Neural progenitor cell (in vitro differentiated cells): ENCODE measurements at regions not wholly inside any gene's neighbourhood (a gene's known extent, or its start where the extent isn't known, plus 50 kb on each side); places are given as distances from the start of the nearest gene placed in this dataset.
A peak's percentile ranks its signal among the peaks of the same experiment; 100 is the strongest.

ENCODE experiments used
- DNase-seq: peaks from one replicate; pipeline ENCODE4 v3.0.0-alpha.2; 2016; ENCODE audit warnings: low spot score
- H2AFZ ChIP-seq: fragments of 200-600 bp; sonication (generic); replicated peaks from 2 replicates; pipeline ENCODE4 v1.6.1; 2016; ENCODE audit warnings: antibody characterized with exemption
- H3F3A ChIP-seq: fragments of 200-600 bp; sonication (generic); 2 replicates; pipeline ENCODE4 v1.6.1; 2016; ENCODE audit warnings: antibody characterized with exemption, low read depth
- H3K27ac ChIP-seq: fragments of 200-600 bp; sonication (generic); 2 replicates; pipeline ENCODE4 v1.5.1; 2016; ENCODE audit warnings: mild to moderate bottlenecking
- H3K27me3 ChIP-seq: fragments of 200-600 bp; sonication (generic); 2 replicates; pipeline ENCODE4 v1.6.1; 2016; ENCODE audit warnings: mild to moderate bottlenecking, moderate library complexity
- H3K36me3 ChIP-seq: fragments of 200-600 bp; sonication (generic); 2 replicates; pipeline ENCODE4 v1.5.1; 2016
- H3K4me1 ChIP-seq: fragments of 200-600 bp; sonication (generic); 2 replicates; pipeline ENCODE4 v1.6.1; 2016; ENCODE audit warnings: mixed run types
- H3K4me2 ChIP-seq: fragments of 200-600 bp; sonication (generic); 2 replicates; pipeline ENCODE4 v1.6.1; 2016
- H3K4me3 ChIP-seq: fragments of 200-600 bp; sonication (generic); 2 replicates; pipeline ENCODE4 v1.5.1; 2016
- H3K79me2 ChIP-seq: fragments of 200-600 bp; sonication (generic); 2 replicates; pipeline ENCODE4 v1.6.1; 2016; ENCODE audit warnings: low read depth
- H3K9ac ChIP-seq: fragments of 200-600 bp; sonication (generic); 2 replicates; pipeline ENCODE4 v1.6.1; 2016
- H3K9me3 ChIP-seq: fragments of 200-600 bp; sonication (generic); 2 replicates; pipeline ENCODE4 v1.5.1; 2016; ENCODE audit warnings: low read depth
- H4K20me1 ChIP-seq: fragments of 200-600 bp; sonication (generic); 2 replicates; pipeline ENCODE4 v1.6.1; 2016; ENCODE audit warnings: low read depth
- H3K27ac Mint-ChIP-seq: 3 replicates; pipeline ENCODE4 v1.8.0; 2021; ENCODE audit warnings: mixed read lengths
- H3K27me3 Mint-ChIP-seq: 2 replicates; pipeline ENCODE4 v1.8.0; 2022; ENCODE audit warnings: low read depth, mild to moderate bottlenecking, inconsistent platforms, moderate library complexity, mixed read lengths; ENCODE audit not compliant: insufficient read depth
- H3K36me3 Mint-ChIP-seq: 3 replicates; pipeline ENCODE4 v1.8.0; 2021; ENCODE audit warnings: mixed read lengths
- H3K4me1 Mint-ChIP-seq: 3 replicates; pipeline ENCODE4 v1.8.0; 2021; ENCODE audit warnings: mixed read lengths
- H3K4me3 Mint-ChIP-seq: 3 replicates; pipeline ENCODE4 v1.8.0; 2021; ENCODE audit warnings: mild to moderate bottlenecking, moderate library complexity, mixed read lengths
- H3K9me3 Mint-ChIP-seq: 3 replicates; pipeline ENCODE4 v1.8.0; 2020; ENCODE audit warnings: mixed read lengths
- EZH2 ChIP-seq: fragments of 200-600 bp; sonication (generic); IDR thresholded peaks from 2 replicates; pipeline ENCODE4 v1.6.1; 2017; ENCODE audit warnings: antibody characterized with exemption, mild to moderate bottlenecking, moderate library complexity
- EZH2phosphoT487 ChIP-seq: fragments of 200-600 bp; sonication (generic); IDR thresholded peaks from 2 replicates; pipeline ENCODE4 v1.6.1; 2017; ENCODE audit warnings: antibody characterized with exemption
- TF ChIP-seq, protein P1 (sequence below): fragments of 200-600 bp; sonication (generic); IDR thresholded peaks from 2 replicates; pipeline ENCODE4 v1.5.1; 2017; ENCODE audit warnings: antibody characterized with exemption, mild to moderate bottlenecking

DNA sequence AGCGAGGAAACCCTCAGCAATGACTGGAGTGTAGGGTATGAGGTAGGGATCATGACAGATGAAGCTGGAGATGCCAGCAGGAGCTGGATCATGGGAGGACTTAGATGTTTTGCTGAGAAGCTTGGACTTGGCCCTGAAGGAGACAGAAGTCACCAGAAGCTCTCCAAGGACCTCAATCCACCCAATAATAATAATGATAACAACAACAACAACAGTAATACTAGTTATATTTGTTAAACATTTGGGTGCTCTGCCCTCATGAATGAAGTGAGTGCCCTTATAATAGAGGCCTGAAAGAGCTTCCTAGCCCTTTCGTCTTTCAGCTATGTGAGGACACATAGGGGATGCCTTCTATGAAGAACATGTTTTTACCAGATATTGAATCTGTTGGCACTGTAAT lies 163.9 kb downstream of the DDX1 start:
- Histone ChIP-seq H3K27me3 (no peaks in the 10 kb centered on the region), H3K36me3 (no peaks in the 10 kb centered on the region), H3K4me2 (no peak overlapping the region), H3K79me2 (no peaks in the 10 kb centered on the region), H3K4me3 (no peak overlapping the region), H3K4me1 (peaks cover 4% of the 10 kb centered on the region), H4K20me1 (no peaks in the 10 kb centered on the region), H2AFZ (no peak overlapping the region), H3K9ac (no peak overlapping the region), H3F3A (no peaks in the 10 kb centered on the region), H3K9me3 (no peaks in the 10 kb centered on the region), H3K27ac (no peak overlapping the region)
- no peak for TF ChIP-seq EZH2phosphoT487
- TF ChIP-seq, protein P1, sequence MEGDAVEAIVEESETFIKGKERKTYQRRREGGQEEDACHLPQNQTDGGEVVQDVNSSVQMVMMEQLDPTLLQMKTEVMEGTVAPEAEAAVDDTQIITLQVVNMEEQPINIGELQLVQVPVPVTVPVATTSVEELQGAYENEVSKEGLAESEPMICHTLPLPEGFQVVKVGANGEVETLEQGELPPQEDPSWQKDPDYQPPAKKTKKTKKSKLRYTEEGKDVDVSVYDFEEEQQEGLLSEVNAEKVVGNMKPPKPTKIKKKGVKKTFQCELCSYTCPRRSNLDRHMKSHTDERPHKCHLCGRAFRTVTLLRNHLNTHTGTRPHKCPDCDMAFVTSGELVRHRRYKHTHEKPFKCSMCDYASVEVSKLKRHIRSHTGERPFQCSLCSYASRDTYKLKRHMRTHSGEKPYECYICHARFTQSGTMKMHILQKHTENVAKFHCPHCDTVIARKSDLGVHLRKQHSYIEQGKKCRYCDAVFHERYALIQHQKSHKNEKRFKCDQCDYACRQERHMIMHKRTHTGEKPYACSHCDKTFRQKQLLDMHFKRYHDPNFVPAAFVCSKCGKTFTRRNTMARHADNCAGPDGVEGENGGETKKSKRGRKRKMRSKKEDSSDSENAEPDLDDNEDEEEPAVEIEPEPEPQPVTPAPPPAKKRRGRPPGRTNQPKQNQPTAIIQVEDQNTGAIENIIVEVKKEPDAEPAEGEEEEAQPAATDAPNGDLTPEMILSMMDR = no peak
- no peak for TF ChIP-seq EZH2
- Mint-ChIP-seq H3K4me3 (peak overlapping the region; percentile 46), H3K27ac (no peak overlapping the region), H3K9me3 (peaks cover 10% of the 10 kb centered on the region), H3K36me3 (no peaks in the 10 kb centered on the region), H3K4me1 (peaks cover under 1% of the 10 kb centered on the region), H3K27me3 (peaks cover 2% of the 10 kb centered on the region)
- no peak for DNase-seq

DNA sequence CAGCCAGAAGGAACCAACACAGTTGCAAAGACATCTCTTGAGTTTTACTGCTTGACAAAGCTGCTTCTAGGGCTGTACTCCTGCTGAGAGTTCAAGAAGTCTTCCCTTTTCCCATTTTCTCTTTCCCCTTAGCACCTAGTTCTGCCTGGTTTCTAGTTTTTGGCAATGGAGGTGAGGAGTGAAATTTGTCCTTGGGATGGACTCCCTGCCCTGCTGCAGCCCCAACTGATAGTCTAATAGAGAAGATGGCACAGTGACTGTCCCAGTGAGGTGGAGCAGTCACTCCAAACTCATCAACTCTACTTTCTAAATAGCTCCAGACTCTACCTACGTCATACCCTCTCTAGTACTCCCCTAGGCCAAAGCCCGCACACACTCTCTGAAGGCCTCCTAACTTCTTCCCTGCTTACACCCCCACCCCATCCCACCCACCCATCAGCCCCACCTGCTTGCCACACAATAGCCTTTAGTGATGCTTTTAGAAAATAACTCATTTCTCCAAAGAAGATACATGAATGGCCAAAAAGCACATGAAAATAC lies 164.4 kb downstream of the DDX1 start:
- no peaks in the 10 kb centered on the region for H3K9me3 ChIP-seq
- peaks cover 4% of the 10 kb centered on the region for H3K4me1 ChIP-seq
- H3K9me3 Mint-ChIP-seq = peaks cover 12% of the 10 kb centered on the region
- no peak overlapping the region for H3K27ac ChIP-seq
- H4K20me1 ChIP-seq = no peaks in the 10 kb centered on the region
- TF ChIP-seq EZH2 (no peak), EZH2phosphoT487 (no peak)
- TF ChIP-seq, protein P1 = no peak
- peaks cover under 1% of the 10 kb centered on the region for H3K27me3 Mint-ChIP-seq
- H3K27me3 ChIP-seq = no peaks in the 10 kb centered on the region
- H3K27ac Mint-ChIP-seq = no peak overlapping the region
- no peak overlapping the region for H3K4me2 ChIP-seq
- no peak overlapping the region for H3K4me3 ChIP-seq
- H3K4me3 Mint-ChIP-seq = no peak overlapping the region
- H3K4me1 Mint-ChIP-seq = peaks cover 6% of the 10 kb centered on the region
- H3K79me2 ChIP-seq = no peaks in the 10 kb centered on the region
- DNase-seq = no peak
- no peaks in the 10 kb centered on the region for H3K36me3 Mint-ChIP-seq
- H3F3A ChIP-seq = no peaks in the 10 kb centered on the region
- no peak overlapping the region for H3K9ac ChIP-seq
- no peaks in the 10 kb centered on the region for H3K36me3 ChIP-seq
- H2AFZ ChIP-seq = no peak overlapping the region

DNA sequence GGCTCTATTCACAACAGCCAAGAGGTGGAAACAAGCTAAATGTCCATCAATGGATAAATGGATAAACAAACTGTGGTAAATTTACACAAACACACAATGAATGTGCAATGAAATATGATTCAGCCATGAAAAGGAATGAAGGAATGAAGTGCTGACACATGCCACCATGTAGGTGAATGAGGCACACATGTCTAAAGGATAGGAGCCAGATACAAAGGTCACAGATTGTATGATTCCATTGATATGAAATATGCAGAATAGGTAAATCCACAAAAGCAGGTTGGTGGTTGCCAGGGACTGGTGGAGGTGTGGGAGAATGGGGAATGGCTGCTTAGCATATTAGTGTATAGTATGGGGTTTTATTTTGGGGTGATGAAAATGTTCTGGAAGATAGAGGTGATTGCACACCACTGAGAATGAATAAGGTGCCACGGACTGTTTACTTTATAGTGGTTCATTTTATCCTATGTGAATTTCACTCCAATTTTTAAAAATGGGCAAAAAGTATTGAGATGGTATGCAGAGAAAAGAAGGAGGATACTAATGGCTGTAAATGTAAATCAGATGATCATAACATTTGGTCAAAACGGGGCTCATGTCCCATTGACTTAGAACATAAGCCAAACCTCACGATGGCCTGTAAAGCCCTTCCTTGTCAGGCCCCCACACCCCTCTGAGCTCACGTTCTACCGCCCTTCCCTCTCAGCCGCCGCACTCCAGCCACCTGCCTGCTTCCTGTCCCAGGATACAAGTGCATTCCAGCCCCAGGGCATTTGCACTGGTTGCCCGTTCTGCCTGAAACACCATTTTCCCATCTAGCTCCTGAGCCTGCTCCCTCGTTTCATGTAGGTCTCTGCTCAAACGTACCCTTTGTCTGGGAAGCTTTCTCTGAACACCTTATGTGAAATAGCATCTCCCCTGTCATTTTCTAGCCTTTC lies 165.5 kb downstream of the DDX1 start:
- no peak for DNase-seq
- H3K4me1 ChIP-seq = peaks cover 4% of the 10 kb centered on the region
- no peaks in the 10 kb centered on the region for H3K27me3 ChIP-seq
- H3K4me3 ChIP-seq = no peak overlapping the region
- H3K9me3 ChIP-seq = no peaks in the 10 kb centered on the region
- H3K9ac ChIP-seq = no peak overlapping the region
- Mint-ChIP-seq H3K27ac (no peak overlapping the region), H3K9me3 (peaks cover 12% of the 10 kb centered on the region), H3K4me1 (peaks cover 6% of the 10 kb centered on the region), H3K4me3 (no peak overlapping the region), H3K27me3 (peaks cover 4% of the 10 kb centered on the region), H3K36me3 (no peaks in the 10 kb centered on the region)
- TF ChIP-seq EZH2phosphoT487 (no peak), EZH2 (no peak)
- TF ChIP-seq, protein P1 = no peak
- H3K4me2 ChIP-seq = no peak overlapping the region
- H3K27ac ChIP-seq = no peak overlapping the region
- no peaks in the 10 kb centered on the region for H4K20me1 ChIP-seq
- no peaks in the 10 kb centered on the region for H3K36me3 ChIP-seq
- no peaks in the 10 kb centered on the region for H3K79me2 ChIP-seq
- H3F3A ChIP-seq = no peaks in the 10 kb centered on the region
- no peak overlapping the region for H2AFZ ChIP-seq
